Ascending aorta (tissue), 2 donors: ENCODE measurements at regions not wholly inside any gene's neighbourhood (a gene's known extent, or its start where the extent isn't known, plus 50 kb on each side); places are given as distances from the start of the nearest gene placed in this dataset.

ENCODE experiments used
- DNase-seq, 2 donors: peaks; one replicate each; pipeline ENCODE4 v3.0.0-alpha.2; 2019; ENCODE audit warnings: low spot score in 2 of 2
- H3K27ac ChIP-seq, 2 donors: fragments of 200-600 bp; sonication (generic); one replicate each; pipeline ENCODE4 v1.5.1; 2016 to 2017; ENCODE audit warnings: mild to moderate bottlenecking in 1 of 2
- H3K27me3 ChIP-seq: fragments of 200-600 bp; sonication (generic); one replicate; pipeline ENCODE4 v1.5.1; 2017
- H3K36me3 ChIP-seq, 2 donors: fragments of 200-600 bp; sonication (generic); one replicate each; pipeline ENCODE4 v1.5.1; 2016
- H3K4me1 ChIP-seq, 2 donors: fragments of 200-600 bp; sonication (generic); one replicate each; pipeline ENCODE4 v1.5.1; 2016 to 2017; ENCODE audit warnings: mild to moderate bottlenecking in 1 of 2
- H3K4me3 ChIP-seq, 2 donors: fragments of 200-600 bp; sonication (generic); one replicate each; pipeline ENCODE4 v1.5.1; 2016 to 2017; ENCODE audit warnings: mild to moderate bottlenecking in 1 of 2
- H3K9me3 ChIP-seq, 2 donors: fragments of 200-600 bp; sonication (generic); one replicate each; pipeline ENCODE4 v1.5.1; 2016
- intact Hi-C: fragments of 100-400 bp; cut with DNase I; formaldehyde crosslinking; loops from one replicate; pipeline ENCODE4 v1.15.1; 2023
- TF ChIP-seq, protein P1 (sequence below), 3 experiments: fragments of 200-600 bp in 2 of 3; fragments of 450-650 bp in 1 of 3; sonication (generic) in 2 of 3; IDR thresholded peaks; one replicate each; pipeline ENCODE4 v1.5.1; 2016 to 2019; ENCODE audit warnings: antibody characterized with exemption in 3 of 3, mild to moderate bottlenecking in 1 of 3, moderate library complexity in 1 of 3

DNA sequence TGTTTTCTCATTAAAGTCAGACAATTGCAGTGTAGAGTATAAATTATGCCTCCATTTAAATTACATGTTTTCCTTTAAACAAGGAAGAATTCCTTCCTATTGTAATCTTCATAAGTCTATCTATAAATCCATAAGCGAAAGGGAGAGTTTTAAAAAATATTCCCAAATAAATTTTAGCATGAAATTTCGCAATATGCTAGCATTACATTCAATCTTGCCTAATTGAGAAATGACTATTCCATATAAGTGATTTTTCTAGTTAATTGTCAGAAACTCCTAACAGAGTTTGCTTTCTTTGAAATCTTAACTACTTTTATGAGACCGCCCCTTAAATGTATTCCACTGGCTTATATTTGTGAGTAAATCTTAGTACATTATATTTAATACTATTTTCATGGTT, 133.1 kb upstream of the CRIM1 start:
- no peaks in the 10 kb centered on the region for H3K36me3 ChIP-seq
- H3K9me3 ChIP-seq = no peaks in the 10 kb centered on the region
- TF ChIP-seq, protein P1, sequence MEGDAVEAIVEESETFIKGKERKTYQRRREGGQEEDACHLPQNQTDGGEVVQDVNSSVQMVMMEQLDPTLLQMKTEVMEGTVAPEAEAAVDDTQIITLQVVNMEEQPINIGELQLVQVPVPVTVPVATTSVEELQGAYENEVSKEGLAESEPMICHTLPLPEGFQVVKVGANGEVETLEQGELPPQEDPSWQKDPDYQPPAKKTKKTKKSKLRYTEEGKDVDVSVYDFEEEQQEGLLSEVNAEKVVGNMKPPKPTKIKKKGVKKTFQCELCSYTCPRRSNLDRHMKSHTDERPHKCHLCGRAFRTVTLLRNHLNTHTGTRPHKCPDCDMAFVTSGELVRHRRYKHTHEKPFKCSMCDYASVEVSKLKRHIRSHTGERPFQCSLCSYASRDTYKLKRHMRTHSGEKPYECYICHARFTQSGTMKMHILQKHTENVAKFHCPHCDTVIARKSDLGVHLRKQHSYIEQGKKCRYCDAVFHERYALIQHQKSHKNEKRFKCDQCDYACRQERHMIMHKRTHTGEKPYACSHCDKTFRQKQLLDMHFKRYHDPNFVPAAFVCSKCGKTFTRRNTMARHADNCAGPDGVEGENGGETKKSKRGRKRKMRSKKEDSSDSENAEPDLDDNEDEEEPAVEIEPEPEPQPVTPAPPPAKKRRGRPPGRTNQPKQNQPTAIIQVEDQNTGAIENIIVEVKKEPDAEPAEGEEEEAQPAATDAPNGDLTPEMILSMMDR (IDR thresholded peaks at IDR 0.05) = no peak
- no peaks in the 10 kb centered on the region for H3K27me3 ChIP-seq
- H3K4me3 ChIP-seq = no peak overlapping the region
- intact Hi-C loops = no loop called here
- no peak for DNase-seq
- no peaks in the 10 kb centered on the region for H3K4me1 ChIP-seq
- H3K27ac ChIP-seq = no peak overlapping the region

GRCh38 chr2:36214691-36215090, 140.9 kb upstream of the CRIM1 start:
- TF ChIP-seq, protein P1 (IDR thresholded peaks at IDR 0.05) = no peak
- no peaks in the 10 kb centered on the region for H3K36me3 ChIP-seq
- no peaks in the 10 kb centered on the region for H3K9me3 ChIP-seq
- H3K4me3 ChIP-seq = no peak overlapping the region
- no peaks in the 10 kb centered on the region for H3K27me3 ChIP-seq
- no peaks in the 10 kb centered on the region for H3K4me1 ChIP-seq
- intact Hi-C loops = no loop called here
- H3K27ac ChIP-seq = no peak overlapping the region
- no peak for DNase-seq

DNA sequence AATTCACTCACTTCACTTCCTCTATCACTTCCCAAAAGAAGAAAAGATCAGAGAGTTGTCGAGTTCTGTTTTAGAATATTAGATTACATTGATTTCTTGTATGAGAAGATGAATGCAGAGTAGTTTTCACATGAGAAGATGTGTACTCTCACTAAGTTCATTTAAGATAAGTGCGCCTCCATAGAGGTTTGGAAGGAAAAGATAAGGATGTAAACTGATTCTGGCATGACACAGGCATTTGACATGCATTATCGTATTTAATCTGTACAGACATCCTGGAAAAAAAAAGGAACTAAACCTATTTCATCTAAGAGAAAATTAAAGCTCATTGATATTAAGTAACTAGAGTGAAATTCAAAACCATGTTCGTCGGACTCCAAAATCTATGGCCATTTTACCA, 152.2 kb upstream of the CRIM1 start:
- Histone ChIP-seq H3K36me3 (no peaks in the 10 kb centered on the region), H3K27me3 (no peaks in the 10 kb centered on the region), H3K27ac (no peak overlapping the region), H3K4me3 (no peak overlapping the region), H3K4me1 (no peaks in the 10 kb centered on the region), H3K9me3 (no peaks in the 10 kb centered on the region)
- TF ChIP-seq, protein P1 (IDR thresholded peaks at IDR 0.05) = no peak
- intact Hi-C loops = no loop called here
- no peak for DNase-seq

DNA sequence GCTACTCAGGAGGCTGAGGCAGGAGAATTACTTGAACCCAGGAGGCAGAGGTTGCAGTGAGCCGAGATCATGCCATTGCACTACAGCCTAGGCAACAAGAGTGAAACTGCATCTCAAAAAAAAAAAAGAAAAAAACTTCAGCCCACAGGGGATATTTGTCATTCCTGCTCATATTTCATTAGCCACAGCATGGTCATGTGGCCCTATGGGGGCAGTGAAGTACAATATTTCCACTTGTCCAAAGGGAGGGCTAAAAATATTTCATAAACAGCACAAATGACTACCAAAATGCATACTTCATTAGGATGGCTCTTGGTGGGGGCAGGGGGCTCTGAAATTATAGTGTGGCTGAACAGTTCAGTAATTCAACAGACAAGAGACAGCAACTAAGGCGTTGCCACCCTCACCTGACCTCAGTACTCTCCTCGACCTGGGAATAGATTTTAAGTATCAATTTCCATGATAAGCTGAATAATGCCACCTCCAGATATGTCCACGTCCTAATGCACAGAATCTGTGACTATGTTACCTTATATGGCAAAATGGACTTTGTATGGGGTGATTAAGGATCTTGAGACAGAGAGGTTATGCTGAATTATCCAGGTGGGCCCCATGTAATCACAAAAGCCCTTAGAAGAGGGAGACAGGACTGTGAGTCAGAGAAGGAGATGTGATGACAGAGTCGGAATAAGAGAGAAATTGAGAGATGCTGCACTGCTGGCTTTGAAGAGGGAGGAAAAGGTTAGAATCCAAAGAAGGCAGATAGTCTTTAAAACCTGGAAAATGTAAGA, 158.2 kb upstream of the CRIM1 start:
- intact Hi-C loops = no loop called here
- no peak for DNase-seq
- H3K27ac ChIP-seq = no peak overlapping the region

GRCh38 chr2:36193680-36194079, 161.9 kb upstream of the CRIM1 start:
- Histone ChIP-seq H3K4me3 (no peak overlapping the region), H3K27me3 (no peaks in the 10 kb centered on the region), H3K9me3 (no peaks in the 10 kb centered on the region), H3K36me3 (no peaks in the 10 kb centered on the region), H3K27ac (no peak overlapping the region), H3K4me1 (no peaks in the 10 kb centered on the region)
- TF ChIP-seq, protein P1 (IDR thresholded peaks at IDR 0.05) = no peak
- DNase-seq = no peak
- intact Hi-C loops = no loop called here

More for the DNA sequence above, 158.2 kb upstream of the CRIM1 start:
- Histone ChIP-seq H3K4me1 (no peaks in the 10 kb centered on the region), H3K4me3 (no peak overlapping the region), H3K27me3 (no peaks in the 10 kb centered on the region), H3K36me3 (no peaks in the 10 kb centered on the region), H3K9me3 (no peaks in the 10 kb centered on the region)
- TF ChIP-seq, protein P1 (IDR thresholded peaks at IDR 0.05) = no peak
